ENCODE measurements at regions not wholly inside any gene's neighbourhood (a gene's known extent, or its start where the extent isn't known, plus 50 kb on each side); places are given as distances from the start of the nearest gene placed in this dataset.

DNA sequence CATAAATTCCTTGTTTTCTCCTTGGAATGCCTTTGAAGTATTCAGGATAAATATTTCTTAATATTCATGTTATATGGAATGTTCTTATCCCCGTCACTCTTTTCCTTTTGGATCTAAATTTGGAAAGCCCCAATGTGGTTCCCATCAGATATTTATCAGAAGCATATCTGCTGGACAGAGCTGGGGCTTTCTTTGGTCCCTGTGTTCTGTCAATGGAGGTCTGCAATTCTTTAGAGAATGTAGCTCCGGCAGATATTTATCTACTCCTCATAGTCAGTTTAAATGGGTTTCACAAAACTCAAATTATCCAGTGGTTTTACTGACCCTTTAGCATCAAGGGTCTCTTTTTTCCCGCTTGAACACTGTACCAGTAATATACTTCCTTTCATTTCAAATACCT is 167.8 kb upstream of the SCN7A start:
- no peaks in the 10 kb centered on the region for H3K9me3 ChIP-seq (ENCODE audit: low read depth, low read length, poor library complexity, severe bottlenecking)
- BruUV-seq (replicated peaks), result no TSS peak
- no peak overlapping the region for H3K4me3 ChIP-seq (ENCODE audit: low read depth, low read length, poor library complexity, severe bottlenecking)
- H3K27ac ChIP-seq (ENCODE audit: low read depth, low read length, poor library complexity, severe bottlenecking), result no peak overlapping the region
- ChIA-PET CTCF (no interaction called here), POLR2A (ENCODE audit: low non-redundant PET) (no interaction called here)
- TF ChIP-seq EZH2 (IDR thresholded peaks at IDR 0.05; ENCODE audit: borderline replicate concordance, low read depth, low read length, poor library complexity, severe bottlenecking), result no peak
- TF ChIP-seq, protein P1, sequence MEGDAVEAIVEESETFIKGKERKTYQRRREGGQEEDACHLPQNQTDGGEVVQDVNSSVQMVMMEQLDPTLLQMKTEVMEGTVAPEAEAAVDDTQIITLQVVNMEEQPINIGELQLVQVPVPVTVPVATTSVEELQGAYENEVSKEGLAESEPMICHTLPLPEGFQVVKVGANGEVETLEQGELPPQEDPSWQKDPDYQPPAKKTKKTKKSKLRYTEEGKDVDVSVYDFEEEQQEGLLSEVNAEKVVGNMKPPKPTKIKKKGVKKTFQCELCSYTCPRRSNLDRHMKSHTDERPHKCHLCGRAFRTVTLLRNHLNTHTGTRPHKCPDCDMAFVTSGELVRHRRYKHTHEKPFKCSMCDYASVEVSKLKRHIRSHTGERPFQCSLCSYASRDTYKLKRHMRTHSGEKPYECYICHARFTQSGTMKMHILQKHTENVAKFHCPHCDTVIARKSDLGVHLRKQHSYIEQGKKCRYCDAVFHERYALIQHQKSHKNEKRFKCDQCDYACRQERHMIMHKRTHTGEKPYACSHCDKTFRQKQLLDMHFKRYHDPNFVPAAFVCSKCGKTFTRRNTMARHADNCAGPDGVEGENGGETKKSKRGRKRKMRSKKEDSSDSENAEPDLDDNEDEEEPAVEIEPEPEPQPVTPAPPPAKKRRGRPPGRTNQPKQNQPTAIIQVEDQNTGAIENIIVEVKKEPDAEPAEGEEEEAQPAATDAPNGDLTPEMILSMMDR (conservative IDR thresholded peaks at IDR 0.05; ENCODE audit: low read depth, low read length), result no peak
- H3K36me3 ChIP-seq (ENCODE audit: insufficient read depth, low read length, poor library complexity, severe bottlenecking), result no peaks in the 10 kb centered on the region
- DNase-seq (ENCODE audit: low spot score), result no peak
- no peaks in the 10 kb centered on the region for H3K27me3 ChIP-seq (replicated peaks; ENCODE audit: insufficient read depth, low read depth, low read length, poor library complexity)
- intact Hi-C loops (cut with micrococcal nuclease; ENCODE audit: unreplicated experiment), result no loop called here
- peaks cover 6% of the 10 kb centered on the region for H3K4me1 ChIP-seq (ENCODE audit: insufficient read depth, low read length, poor library complexity, severe bottlenecking)

DNA sequence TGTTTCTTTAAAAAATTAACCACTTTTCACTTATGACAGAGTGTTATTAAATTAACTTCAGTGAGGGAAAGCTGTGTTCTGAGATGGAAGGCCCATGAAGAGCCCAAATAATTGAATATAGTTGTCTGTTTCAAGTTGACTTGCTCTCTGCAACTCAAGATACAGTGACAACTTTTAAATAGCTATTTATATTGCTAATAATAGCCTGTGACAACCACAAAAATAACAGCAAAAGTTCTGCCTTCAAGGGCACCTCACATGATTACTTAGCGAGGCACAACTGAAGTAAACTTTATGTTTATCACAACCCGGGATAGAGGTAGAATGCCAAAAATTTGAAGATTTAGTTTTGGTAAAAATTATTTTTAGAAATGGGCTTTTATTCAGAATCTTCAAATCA is 167.3 kb upstream of the SCN7A start:
- Histone ChIP-seq H3K27me3 (replicated peaks; ENCODE audit: insufficient read depth, low read depth, low read length, poor library complexity) (no peaks in the 10 kb centered on the region), H3K9me3 (ENCODE audit: low read depth, low read length, poor library complexity, severe bottlenecking) (no peaks in the 10 kb centered on the region), H3K4me3 (ENCODE audit: low read depth, low read length, poor library complexity, severe bottlenecking) (no peak overlapping the region), H3K36me3 (ENCODE audit: insufficient read depth, low read length, poor library complexity, severe bottlenecking) (no peaks in the 10 kb centered on the region), H3K27ac (ENCODE audit: low read depth, low read length, poor library complexity, severe bottlenecking) (no peak overlapping the region), H3K4me1 (ENCODE audit: insufficient read depth, low read length, poor library complexity, severe bottlenecking) (peaks cover 6% of the 10 kb centered on the region)
- no peak for TF ChIP-seq EZH2 (IDR thresholded peaks at IDR 0.05; ENCODE audit: borderline replicate concordance, low read depth, low read length, poor library complexity, severe bottlenecking)
- TF ChIP-seq, protein P1 (conservative IDR thresholded peaks at IDR 0.05; ENCODE audit: low read depth, low read length), result no peak
- POLR2A ChIA-PET (ENCODE audit: low non-redundant PET), result no interaction called here
- no TSS peak for BruUV-seq (replicated peaks)
- DNase-seq (ENCODE audit: low spot score), result no peak
- intact Hi-C loops (cut with micrococcal nuclease; ENCODE audit: unreplicated experiment), result no loop called here
- CTCF ChIA-PET, result no interaction called here

DNA sequence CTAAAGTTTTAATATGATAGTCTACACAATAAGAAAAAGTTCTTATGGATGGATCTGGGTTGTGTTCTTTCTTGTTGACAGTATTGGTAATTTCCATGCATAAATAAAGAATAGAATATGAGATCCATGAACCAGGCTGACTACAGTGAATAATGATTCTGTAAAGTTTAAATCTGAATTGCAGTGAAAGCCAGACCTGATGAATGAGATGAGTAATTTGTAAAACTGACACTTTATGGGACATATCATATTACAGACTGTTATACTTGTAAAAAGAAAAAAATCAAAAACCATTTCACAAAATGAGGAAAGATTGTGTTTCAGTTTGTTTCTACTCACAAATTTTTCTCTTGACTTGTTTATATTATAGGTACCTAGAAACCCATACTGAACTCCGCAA is 164.9 kb upstream of the SCN7A start:
- CTCF ChIA-PET, result no interaction called here

More for the DNA sequence above, 164.9 kb upstream of the SCN7A start:
- Histone ChIP-seq H3K36me3 (ENCODE audit: insufficient read depth, low read length, poor library complexity, severe bottlenecking) (no peaks in the 10 kb centered on the region), H3K4me1 (ENCODE audit: insufficient read depth, low read length, poor library complexity, severe bottlenecking) (peaks cover under 1% of the 10 kb centered on the region), H3K4me3 (ENCODE audit: low read depth, low read length, poor library complexity, severe bottlenecking) (no peak overlapping the region), H3K27ac (ENCODE audit: low read depth, low read length, poor library complexity, severe bottlenecking) (no peak overlapping the region), H3K9me3 (ENCODE audit: low read depth, low read length, poor library complexity, severe bottlenecking) (no peaks in the 10 kb centered on the region), H3K27me3 (replicated peaks; ENCODE audit: insufficient read depth, low read depth, low read length, poor library complexity) (no peaks in the 10 kb centered on the region)
- POLR2A ChIA-PET (ENCODE audit: low non-redundant PET), result interaction anchor here (0.6 kb wide), 1 partner anchor 1623 kb away, joined by 3 read pairs; no protein-coding TSS in a partner anchor
- BruUV-seq (replicated peaks), result no TSS peak
- DNase-seq (ENCODE audit: low spot score), result no peak
- intact Hi-C loops (cut with micrococcal nuclease; ENCODE audit: unreplicated experiment), result no loop called here
- TF ChIP-seq, protein P1 (conservative IDR thresholded peaks at IDR 0.05; ENCODE audit: low read depth, low read length), result no peak
- TF ChIP-seq EZH2 (IDR thresholded peaks at IDR 0.05; ENCODE audit: borderline replicate concordance, low read depth, low read length, poor library complexity, severe bottlenecking), result no peak
